HCEC 1CT (cell line): ENCODE measurements at regions not wholly inside any gene's neighbourhood (a gene's known extent, or its start where the extent isn't known, plus 50 kb on each side); places are given as distances from the start of the nearest gene placed in this dataset.
"Not testable (repeated sequence)": the region's sequence is repeated elsewhere in the genome, so short reads cannot be mapped to it uniquely, and the experiment has no call there.

Experiments used
- DNase-seq: peaks from one replicate; pipeline ENCODE4 v3.0.0-alpha.2; 2017

GRCh38 chr2:44087036-44087713, 81.5 kb upstream of the PPM1B start:
- DNase-seq = peak; percentile 72

- no peak for DNase-seq
These were observed 81.0 kb upstream of the PPM1B start for GRCh38 chr2:44087714-44088092.

GRCh38 chr2:44092519-44092918, 76.2 kb upstream of the PPM1B start:
- DNase-seq = not testable (repeated sequence)

DNA sequence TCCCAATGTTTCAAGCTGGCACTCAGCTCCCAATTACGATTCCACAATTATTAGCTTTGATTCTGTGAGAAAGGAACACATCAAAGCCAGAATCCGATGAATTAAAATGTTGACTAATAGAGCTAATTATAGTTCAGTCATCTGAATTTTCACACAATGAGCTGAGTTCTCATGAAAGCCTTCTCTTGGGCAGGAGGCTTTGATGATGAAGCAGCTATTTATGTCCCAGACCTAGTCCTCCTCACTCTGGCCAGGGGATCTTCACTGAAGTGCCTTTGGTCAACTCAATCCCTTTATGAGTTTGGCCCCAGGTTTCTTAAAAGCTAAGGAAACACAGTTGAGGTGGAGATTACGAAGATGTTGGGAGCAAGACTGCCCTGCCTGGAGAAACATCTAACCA, 74.7 kb upstream of the PPM1B start:
- no peak for DNase-seq

- no peak for DNase-seq
These were observed 71.3 kb upstream of the PPM1B start for GRCh38 chr2:44097322-44097907.

DNA sequence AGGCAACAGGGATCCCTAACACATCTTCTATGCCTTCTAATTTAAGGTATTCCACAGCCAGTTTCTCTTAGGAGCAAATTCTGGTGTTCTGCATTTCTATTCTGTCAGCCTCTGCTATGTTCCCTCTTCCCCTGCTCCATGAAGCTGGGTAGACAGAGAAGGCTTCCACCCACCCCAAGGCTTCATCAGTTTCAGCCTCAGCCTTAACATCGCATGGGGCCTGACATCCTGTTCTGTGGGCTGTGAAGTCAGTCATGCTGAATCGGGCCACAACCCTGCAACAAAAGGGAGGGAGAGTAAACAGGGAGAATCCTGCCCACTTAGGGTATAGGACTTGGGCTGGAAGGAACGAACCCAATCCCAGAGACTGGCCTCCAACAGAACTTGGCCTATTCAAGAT, 70.6 kb upstream of the PPM1B start:
- DNase-seq = no peak

DNA sequence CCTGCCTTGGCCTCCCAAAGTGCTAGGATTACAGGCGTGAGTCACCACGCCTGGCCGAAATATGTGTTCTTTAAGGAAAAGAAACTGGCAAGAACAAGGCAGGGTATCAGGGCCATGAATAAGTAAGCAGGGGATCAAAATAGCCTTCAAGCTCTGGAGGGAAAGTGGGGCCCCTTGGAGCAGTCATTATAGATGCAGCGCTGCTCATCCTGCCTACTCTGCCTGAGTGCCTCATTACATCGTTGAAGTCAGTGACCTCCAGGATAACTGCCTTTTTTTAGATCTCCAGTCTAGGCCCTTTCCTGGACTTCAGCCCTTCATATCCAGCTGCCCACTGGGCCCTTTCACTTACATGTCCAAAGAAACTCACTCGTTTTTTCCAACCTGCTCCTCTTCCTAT, 69.8 kb upstream of the PPM1B start:
- DNase-seq = no peak

DNA sequence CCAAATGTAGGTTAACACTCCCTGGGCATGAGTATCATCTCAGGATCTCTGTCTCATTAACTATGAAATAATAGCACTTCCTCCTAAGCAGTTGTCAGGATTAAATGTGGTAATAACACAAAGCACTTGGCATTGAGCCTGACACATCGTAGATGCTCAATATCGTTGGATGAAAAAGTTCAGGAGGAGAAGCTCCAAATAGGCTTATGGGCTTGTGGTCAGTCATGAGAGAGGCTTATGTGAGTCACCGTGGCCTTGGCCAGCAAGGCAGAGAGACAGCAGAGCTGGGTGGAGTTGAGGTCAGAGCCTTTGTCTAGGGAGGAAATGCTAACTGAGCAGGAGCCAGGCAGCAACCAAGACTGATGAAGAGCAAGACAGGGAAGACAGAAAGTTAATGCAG, 68.3 kb upstream of the PPM1B start:
- peak; percentile 99 for DNase-seq

DNA sequence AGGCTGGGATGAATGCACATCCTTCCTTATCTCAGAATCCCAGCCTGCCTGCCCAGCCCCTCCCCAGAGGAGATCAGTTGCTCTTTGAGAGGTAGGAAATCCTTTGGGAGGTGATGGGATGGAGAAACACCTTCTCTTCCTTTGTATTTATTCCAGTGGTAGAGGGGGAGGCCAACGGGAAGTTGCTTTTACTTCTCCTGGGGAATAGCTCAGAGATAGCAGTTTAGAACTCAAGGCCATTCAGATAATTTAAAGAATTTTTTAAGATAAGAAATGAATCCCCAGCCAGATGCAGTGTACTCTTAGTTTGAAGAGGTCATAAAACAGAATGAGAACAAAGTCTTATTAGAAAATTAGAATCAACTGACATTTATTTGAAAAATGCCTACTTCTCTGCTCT, 67.4 kb upstream of the PPM1B start:
- DNase-seq = no peak

DNA sequence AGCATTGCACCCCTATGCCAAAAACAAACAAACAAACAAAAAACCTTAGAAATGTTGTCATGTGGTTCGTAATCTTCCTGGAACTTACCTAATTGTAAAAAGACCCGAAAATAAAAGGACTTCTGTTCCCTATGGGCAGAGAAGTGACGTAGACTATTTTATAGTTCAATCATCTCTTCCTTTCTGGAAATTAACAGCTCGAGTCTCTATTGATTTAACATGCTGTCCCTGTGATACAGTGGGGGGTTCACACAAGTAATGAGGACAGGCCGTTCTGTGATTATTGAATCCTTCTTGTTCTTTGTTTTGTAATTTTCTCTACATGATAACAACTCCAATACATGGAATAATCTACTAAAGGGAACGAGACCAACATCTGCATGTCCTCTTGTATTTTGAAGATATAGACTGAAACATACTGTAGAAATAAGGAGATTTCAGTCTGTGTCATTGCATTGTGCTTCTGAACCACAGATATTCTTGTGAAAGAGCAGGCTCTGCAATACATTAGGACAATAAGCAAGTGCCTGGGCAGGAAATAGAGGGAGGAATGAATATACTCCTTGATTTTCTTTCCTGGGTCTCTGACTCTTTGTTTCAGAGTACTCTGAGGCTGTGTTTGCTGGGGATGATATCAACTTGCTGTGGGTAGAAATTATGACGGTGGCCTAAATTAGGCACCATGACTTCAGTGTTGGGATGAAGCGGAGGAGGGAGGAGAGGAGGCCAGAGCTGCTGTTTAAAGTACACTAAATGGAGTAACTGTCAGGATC, 65.7 kb upstream of the PPM1B start:
- no peak for DNase-seq

DNA sequence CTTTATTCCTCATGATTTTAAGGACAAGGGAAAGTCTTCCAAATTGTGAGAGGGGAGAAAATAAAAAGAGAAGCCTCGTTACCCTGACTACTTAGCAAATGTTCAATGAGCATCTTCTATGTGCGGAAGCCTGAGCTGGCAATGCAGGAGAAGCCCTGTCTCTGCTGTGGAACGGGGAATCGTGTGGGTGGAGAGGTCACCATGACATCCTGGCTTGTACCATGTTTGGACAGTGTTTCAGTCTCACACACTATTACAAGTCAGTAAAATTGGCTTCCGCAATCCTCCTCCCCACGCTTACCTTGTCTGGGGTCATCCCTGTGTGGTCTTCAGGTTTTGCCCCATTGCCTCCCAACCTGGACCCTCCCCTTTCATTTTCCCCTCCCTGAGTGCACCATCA, 65.0 kb upstream of the PPM1B start:
- no peak for DNase-seq

DNA sequence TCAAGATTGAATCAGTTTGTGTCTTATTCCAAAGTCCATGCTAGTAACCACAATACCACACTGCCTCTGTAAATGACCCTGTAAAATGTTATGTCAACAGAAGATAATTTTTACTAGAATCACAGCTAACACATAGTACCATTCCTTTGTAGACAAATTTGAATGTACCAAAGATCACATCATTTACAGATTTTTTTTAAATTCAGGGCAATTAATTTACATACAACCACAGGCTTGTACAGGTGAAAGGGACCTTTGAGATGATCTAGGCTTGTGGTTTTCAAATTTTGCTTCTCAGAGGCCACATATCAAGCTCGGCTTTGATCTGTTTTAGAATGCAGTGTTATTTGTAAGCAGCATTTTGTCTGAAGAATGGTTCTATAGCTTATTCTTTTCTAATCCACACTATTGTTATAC, 63.8 kb upstream of the PPM1B start:
- no peak for DNase-seq

DNA sequence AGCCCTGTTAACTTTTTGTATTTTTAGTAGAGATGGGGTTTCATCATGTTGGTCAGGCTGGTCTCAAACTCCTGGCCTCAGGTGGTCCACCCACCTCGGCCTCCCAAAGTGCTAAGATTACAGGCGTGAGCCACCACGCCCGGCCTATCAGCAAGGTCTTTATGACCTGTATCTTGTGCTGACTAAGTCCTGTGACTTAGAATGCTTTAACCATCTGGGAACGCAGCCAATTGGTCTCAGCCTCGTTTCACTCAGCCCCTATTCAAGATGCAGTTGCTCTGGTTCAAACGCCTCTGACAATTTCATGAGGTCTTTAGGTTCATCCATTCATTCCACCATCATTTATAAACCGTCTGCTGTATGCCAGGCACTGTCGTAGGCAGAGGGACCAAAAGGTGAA, 62.2 kb upstream of the PPM1B start:
- DNase-seq = not testable (repeated sequence)

DNA sequence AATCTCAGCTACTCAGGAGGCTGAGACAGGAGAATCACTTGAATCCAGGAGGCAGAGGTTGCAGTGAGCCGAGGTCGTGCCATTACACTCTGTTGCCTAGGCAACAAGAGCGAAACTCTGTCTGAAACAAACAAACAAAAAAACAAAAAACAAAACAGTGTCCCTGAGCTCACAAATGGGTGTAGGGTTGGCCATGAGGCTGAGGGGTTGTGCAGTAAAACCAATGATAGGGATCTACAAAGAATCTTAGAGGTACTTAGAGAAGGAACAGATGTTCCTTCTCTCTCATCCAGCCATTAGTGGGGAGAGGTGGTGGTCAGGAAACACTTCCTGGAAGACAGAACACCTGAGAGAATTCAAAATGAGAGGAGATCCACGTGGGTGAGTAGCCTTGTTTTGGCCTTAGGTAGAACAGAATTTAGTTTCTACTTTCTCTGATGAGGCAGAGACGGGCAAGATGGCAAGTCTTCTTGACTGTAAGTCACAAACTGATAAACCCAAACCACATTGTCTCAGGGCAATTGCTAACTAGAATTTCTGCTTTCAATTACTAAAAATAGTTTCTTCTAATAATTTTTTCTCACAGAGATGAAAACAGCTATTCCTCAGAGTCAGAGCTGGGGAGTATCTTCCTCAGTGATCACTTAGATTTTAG, 61.5 kb upstream of the PPM1B start:
- DNase-seq = no peak

- DNase-seq = no peak
These were observed 60.7 kb upstream of the PPM1B start for GRCh38 chr2:44107974-44108373.

DNA sequence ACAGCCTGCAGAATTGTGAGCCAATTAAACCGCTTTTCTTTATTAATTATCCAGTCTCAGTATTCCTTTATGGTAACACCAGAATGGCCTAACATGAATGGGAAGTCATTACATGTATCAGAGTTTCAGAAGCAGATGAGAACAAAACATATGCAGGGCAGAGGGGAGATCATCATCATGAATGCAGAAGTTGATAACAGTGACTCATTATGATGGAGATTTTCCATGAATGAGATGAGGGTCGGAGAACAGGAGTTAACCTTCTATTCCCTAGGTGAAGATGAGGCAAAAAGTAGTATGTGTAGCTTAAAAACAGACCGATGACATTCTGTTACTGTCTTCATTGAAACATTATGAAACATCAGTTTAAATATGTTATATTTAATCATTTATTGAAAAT, 59.5 kb upstream of the PPM1B start:
- DNase-seq = no peak

DNA sequence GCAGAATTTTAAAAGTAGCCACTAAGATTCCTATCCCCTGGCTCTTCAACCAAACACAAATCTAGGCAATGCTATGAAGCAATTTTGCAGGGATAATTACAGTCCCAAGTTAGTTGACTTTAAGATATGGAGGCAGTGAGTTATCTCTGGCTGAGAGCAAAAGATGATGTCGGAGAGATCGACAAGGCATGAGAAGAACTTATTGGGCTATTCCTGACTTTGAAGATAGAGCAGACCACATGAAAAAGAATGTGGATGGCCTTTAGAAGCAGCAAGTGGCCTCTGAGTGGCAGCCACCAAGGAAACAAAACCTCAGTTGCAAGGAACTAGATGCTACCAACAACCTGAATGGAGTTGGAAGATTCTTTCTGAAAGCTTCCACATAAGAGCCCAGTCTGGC, 58.2 kb upstream of the PPM1B start:
- no peak for DNase-seq

GRCh38 chr2:44112096-44112495, 56.6 kb upstream of the PPM1B start:
- no peak for DNase-seq

- DNase-seq = no peak
These were observed 52.4 kb upstream of the PPM1B start for GRCh38 chr2:44116319-44116718.

DNA sequence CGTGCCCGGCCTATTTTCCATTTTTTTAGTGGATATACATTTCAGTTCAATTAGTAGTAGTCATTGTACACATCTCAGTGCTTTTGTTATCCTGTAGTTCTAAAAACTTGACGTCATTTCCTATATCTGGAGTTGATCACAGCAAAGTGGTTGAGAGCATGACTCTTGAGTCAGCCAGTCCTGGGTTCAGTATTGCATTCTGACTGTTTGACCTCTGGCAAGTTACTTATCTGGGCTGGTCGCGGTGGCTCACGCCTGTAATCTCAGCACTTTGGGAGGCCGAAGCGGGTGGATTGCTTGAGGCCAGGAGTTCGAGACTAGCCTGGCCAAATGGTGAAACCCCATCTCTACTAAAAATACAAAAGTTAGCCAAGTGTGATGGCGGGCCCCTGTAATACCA, 50.4 kb upstream of the PPM1B start:
- no peak for DNase-seq
